ENCODE measurements at regions not wholly inside any gene's neighbourhood (a gene's known extent, or its start where the extent isn't known, plus 50 kb on each side); places are given as distances from the start of the nearest gene placed in this dataset.
"Not testable (repeated sequence)": the region's sequence is repeated elsewhere in the genome, so short reads cannot be mapped to it uniquely, and the experiment has no call there.

- not testable (repeated sequence) for TF ChIP-seq EZH2 (IDR thresholded peaks at IDR 0.05; ENCODE audit: borderline replicate concordance, control insufficient read depth, low read depth, low read length); ZNF592 (IDR thresholded peaks at IDR 0.05); CTCF (IDR thresholded peaks at IDR 0.05 in 2 of 3, conservative IDR thresholded peaks at IDR 0.05 in 1 of 3; ENCODE audit: control insufficient read depth in 2 of 3, extremely low read depth in 1 of 3, insufficient read depth in 1 of 3, low read depth in 3 of 3, low read length in 3 of 3); RBBP5 (conservative IDR thresholded peaks at IDR 0.05); RAD21 (IDR thresholded peaks at IDR 0.05; ENCODE audit: insufficient read depth, low read depth, low read length); RCOR1 (conservative IDR thresholded peaks at IDR 0.05; ENCODE audit: low read depth, low read length); RFX5 (IDR thresholded peaks at IDR 0.05; ENCODE audit: low read depth, low read length); EP300 (IDR thresholded peaks at IDR 0.05; ENCODE audit: borderline replicate concordance in 1 of 2, control insufficient read depth in 1 of 2, low read depth in 2 of 2, low read length in 2 of 2); TCF12 (IDR thresholded peaks at IDR 0.05; ENCODE audit: low read depth, low read length); MXI1 (IDR thresholded peaks at IDR 0.05; ENCODE audit: low read depth, low read length); CHD1 (IDR thresholded peaks at IDR 0.05; ENCODE audit: low read depth, low read length)
Observed at GRCh38 chr4:131725521-131725920, 1423.6 kb upstream of the PCDH10 start.

All from GM12878 (cell line).